ENCODE measurements at regions not wholly inside any gene's neighbourhood (a gene's known extent, or its start where the extent isn't known, plus 50 kb on each side); places are given as distances from the start of the nearest gene placed in this dataset.

DNA sequence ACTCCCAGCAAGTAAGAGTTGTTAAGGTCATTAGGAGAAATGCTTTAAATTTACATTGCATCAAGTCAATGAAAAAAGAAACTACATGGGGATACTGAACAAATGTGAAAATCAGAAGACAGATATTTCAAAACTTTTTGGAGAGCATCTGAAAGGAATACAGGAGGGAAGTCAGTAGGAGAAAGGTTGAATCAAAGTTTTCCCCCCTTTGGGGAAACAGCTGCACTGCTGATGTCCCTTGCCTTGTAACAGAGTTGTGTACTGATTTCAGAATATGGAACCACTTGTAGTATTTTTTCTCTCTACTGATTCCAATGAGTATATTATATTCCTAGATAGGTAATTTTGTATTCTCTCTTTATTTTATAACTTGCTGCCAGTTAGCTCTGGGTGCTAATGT is 592.5 kb upstream of the ZEB2 start:
- no peak for DNase-seq (ENCODE audit: low read depth in 4 of 4, low spot score in 1 of 4)

GRCh38 chr2:145110668-145111356 is 590.9 kb upstream of the ZEB2 start:
- DNase-seq (ENCODE audit: low read depth in 4 of 4, low spot score in 1 of 4) = no peak

- no peak for DNase-seq (ENCODE audit: low read depth in 4 of 4, low spot score in 1 of 4)
These were observed 589.2 kb upstream of the ZEB2 start for GRCh38 chr2:145108959-145109710.

DNA sequence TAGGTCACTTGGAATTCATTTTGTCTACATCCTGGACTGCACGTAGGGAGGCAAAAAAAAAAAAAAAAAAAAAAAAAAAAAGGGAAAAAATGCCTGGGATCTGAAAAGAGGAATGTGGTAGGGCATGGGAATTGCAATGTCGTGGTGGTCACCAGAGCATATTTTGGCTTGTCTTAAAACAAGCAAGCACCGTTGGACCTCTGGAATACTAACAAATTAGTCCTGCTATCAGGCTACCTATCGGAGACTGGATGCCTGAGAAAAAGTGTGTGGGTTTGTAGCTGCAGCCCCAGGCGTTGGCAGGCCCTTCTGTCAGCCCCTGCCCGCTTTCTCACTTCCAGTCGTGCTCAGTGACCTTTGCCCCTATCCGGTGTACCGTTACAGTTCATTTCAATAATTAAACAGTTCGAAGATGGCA is 588.5 kb upstream of the ZEB2 start:
- no peak for DNase-seq (ENCODE audit: low read depth in 4 of 4, low spot score in 1 of 4)

- no peak for DNase-seq (ENCODE audit: low read depth in 4 of 4, low spot score in 1 of 4)
These were observed 586.4 kb upstream of the ZEB2 start for GRCh38 chr2:145106293-145106692.

- DNase-seq (ENCODE audit: low read depth in 4 of 4, low spot score in 1 of 4) = no peak
These were observed 582.8 kb upstream of the ZEB2 start for GRCh38 chr2:145102706-145103105.

- DNase-seq (ENCODE audit: low read depth in 4 of 4, low spot score in 1 of 4) = no peak
These were observed 580.4 kb upstream of the ZEB2 start for GRCh38 chr2:145100301-145100700.

- no peak for DNase-seq (ENCODE audit: low read depth in 4 of 4, low spot score in 1 of 4)
These were observed 576.7 kb upstream of the ZEB2 start for GRCh38 chr2:145096582-145096981.

DNA sequence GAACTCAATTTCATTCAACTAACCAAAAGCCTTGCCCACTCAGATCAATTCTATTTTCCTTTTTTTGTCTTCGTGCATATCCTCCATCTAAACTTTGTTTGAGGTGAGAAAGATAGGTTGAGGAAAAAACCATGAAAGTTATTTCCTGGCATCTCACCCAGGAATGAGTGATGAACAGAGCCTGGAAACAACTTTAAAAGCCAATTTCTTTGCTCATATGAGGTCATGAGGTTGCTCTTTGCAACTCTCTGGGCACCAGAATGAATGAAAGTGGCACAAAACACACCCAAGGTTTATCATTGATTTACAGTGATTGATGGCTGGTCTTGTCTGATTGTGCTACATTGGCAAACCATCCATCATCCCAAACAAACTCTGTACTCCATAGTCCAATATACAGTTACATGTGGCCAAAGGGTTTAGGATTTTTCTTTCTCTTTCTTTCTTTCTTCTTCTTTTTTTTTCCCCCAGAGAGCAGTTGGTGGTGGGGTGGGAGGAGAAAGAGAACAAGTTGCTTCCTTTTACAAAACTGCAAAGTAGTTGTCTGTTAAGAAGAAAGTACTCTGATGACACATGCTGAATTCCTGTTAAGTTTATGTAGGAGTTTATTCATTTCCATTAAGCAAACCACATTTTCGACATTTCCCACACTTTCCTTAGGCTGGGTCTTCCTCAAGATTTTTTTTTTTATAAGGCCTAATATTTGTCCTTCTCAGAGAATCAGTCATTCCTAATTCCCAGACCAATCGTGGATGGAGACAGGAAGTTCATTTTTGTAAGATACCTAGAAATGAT is 575.9 kb upstream of the ZEB2 start:
- DNase-seq (ENCODE audit: low read depth in 4 of 4, low spot score in 1 of 4) = no peak

GRCh38 chr2:145094370-145094769 is 574.5 kb upstream of the ZEB2 start:
- DNase-seq (ENCODE audit: low read depth in 4 of 4, low spot score in 1 of 4) = no peak

DNA sequence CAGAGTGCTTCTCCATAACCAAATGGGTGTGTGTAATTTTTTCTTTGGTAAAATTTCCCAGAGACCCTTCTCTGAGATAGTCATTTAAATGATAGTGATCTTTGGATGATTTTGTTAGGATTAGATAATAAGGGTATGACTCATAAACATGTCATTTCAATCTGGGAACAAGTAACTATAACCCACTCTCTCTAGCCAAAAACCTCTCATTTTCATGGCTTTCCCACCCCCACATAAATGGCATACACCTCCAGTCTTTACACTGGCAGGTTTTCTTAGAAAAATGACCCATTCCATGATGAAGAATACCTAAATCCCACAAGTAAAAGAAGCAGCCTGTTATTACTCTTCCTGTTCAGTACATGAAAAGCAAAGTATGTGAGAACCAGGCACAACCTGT is 572.0 kb upstream of the ZEB2 start:
- no peak for DNase-seq (ENCODE audit: low read depth in 4 of 4, low spot score in 1 of 4)

DNA sequence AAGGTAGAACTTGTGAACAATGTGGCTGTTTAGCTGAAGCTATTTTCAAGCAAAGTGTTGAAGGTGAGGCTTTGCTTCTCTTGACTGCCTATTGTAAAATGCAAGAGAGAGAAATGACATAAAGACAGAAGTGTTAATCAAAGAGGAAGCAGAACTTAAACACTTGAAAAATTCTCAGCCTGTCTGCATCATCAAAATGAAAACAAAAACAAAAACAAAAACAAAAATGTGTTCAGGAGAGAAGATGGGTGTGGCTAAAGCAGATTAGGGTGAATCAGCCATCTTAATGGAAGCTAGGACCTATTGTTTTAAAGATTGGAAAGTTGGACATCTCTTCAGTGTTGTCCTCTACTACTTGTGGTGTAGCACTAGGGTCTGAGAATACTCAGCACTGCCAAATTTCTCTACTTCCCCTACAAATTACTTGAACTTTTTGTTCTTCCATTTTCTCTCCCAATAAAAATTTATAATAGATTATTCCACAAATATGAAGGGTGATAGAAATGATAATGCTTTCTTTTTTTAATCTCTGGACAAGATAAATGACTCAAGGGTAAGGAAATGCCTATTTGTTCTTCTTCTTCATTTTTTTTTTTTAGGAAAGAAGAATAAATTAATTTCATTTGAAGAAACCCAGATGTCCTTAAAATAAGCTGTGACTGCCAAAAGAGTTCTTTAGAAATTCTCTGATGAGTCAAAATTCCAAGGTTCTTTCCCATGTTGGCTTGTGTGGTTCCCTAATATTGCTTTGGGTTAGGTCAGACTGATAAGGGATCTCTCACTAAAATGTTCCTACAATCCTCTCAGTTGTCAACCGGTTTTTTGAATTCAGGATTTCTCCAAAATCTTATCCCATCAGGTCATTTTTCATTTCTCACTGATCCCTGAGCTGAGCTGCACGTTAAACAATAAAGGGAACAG is 571.2 kb upstream of the ZEB2 start:
- no peak for DNase-seq (ENCODE audit: low read depth in 4 of 4, low spot score in 1 of 4)

GRCh38 chr2:145088756-145089155 is 568.8 kb upstream of the ZEB2 start:
- DNase-seq (ENCODE audit: low read depth in 4 of 4, low spot score in 1 of 4) = no peak

DNA sequence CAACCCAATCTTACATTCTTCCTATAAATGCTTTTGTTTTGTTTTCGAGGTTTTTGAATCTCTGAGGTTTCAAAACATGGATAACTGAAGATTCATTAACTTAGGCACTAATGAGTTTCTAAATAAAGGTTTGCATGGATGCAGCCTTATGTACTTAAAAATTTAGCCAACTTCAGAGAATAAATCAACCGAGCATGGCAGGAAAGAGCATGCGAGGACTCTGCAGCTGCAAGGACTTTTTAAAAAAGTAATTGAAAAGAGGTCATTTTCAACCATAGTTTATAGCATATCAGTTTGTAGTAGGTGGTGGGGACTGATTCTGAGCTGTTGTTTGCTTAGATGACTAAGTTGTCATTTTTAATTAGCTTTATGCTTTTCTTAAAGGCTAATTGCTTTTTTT is 567.0 kb upstream of the ZEB2 start:
- no peak for DNase-seq (ENCODE audit: low read depth in 4 of 4, low spot score in 1 of 4)

GRCh38 chr2:145085612-145086011 is 565.7 kb upstream of the ZEB2 start:
- no peak for DNase-seq (ENCODE audit: low read depth in 4 of 4, low spot score in 1 of 4)

GRCh38 chr2:145080426-145080825 is 560.5 kb upstream of the ZEB2 start:
- DNase-seq (ENCODE audit: low read depth in 4 of 4, low spot score in 1 of 4) = no peak

GRCh38 chr2:145079641-145080040 is 559.7 kb upstream of the ZEB2 start:
- DNase-seq (ENCODE audit: low read depth in 4 of 4, low spot score in 1 of 4) = no peak

DNA sequence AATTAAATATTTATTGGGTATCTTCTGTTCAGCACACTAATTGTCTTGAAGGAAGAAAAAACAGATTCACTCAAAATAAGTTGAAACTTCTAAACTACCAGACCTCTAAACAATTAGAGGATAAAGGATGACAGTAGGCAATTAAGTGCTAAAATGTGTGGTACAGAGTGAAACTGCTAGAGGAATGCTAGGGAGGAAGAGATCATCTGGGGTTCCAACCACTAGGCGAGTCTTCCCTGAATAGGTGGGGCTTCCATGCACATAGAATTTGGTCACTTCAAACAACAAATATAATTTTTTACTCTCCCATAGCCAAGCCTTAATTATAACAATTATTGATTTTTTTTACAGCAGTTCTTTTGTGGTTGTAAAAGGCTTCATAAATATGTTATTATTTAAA is 559.0 kb upstream of the ZEB2 start:
- DNase-seq (ENCODE audit: low read depth in 4 of 4, low spot score in 1 of 4) = no peak

DNA sequence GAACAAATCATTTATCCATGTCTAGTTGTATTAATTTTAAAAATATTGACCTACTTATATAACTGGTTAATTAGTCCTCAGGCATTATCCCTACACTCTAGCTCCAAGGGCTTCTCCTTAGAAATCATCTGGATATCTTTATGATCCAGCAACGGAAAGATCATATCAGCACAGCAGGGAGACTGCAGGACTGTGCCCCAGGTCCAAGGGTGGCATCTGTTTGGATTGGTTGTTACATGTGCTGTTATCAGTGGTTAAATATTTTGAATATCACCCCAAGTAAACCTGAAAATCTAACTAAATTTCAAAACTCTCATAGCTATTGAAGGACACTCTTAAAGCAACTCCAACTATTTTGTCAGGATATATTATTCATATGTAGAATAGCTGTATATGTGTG is 556.2 kb upstream of the ZEB2 start:
- no peak for DNase-seq (ENCODE audit: low read depth in 4 of 4, low spot score in 1 of 4)

DNA sequence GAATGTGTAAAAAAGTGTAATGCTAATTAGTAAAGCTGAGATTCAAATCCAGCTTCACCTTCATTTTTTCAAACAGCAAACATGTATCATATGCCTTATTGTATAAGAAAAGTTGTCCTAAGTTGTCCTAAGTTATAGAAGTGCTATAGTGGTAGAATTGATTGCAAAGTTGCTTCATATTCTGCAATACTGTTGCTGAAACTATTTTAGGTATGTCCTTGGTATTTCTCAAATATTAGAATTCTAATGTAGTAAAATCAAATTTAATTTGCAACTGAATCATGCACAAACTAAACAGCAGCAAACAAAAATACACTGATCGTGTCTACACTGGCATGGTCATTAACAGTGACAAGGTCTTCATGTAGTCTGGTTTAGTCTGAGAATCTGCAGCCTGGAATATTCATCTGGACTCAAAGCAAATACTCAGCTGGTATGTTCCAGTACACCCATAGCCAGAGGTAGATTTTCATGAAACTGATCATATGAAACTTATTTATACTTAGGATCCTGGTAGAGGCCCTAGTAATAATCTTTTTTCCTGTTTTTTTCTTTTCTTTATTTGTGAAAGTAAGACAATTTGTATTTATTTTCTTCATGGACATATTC is 555.6 kb upstream of the ZEB2 start:
- DNase-seq (ENCODE audit: low read depth in 4 of 4, low spot score in 1 of 4) = no peak

GRCh38 chr2:145070703-145071102 is 550.8 kb upstream of the ZEB2 start:
- no peak for DNase-seq (ENCODE audit: low read depth in 4 of 4, low spot score in 1 of 4)

Data from stimulated activated CD4-positive, alpha-beta T cell treated with anti-CD3 and anti-CD28 coated beads, Interleukin-1b, Interleukin-23, amount 100 ng/mL, for 24 hours (primary cell).